Stomach (tissue), 8 donors: ENCODE measurements at regions not wholly inside any gene's neighbourhood (a gene's known extent, or its start where the extent isn't known, plus 50 kb on each side); places are given as distances from the start of the nearest gene placed in this dataset.

Experiments used
- DNase-seq, 2 donors: peaks; one replicate each; pipeline versions ENCODE4 v3.0.0 to v3.0.0-alpha.2; 2013 to 2019
- H3K27ac ChIP-seq, 5 donors: fragments of 200-600 bp in 4 of 5; sonication (generic) in 4 of 5; one replicate each; pipeline ENCODE4 v1.5.1; 2013 to 2019; ENCODE audit warnings: mild to moderate bottlenecking in 1 of 5, moderate library complexity in 1 of 5
- H3K27me3 ChIP-seq, 3 donors: fragments of 200-600 bp; sonication (generic); one replicate each; pipeline ENCODE4 v1.5.1; 2017 to 2019; ENCODE audit warnings: mixed run types in 1 of 3
- H3K36me3 ChIP-seq, 4 donors: fragments of 200-600 bp; sonication (generic); 1 replicate in 3 of 4; 2 replicates in 1 of 4; pipeline ENCODE4 v1.5.1; 2016 to 2019
- H3K4me1 ChIP-seq, 4 donors: fragments of 200-600 bp; sonication (generic); one replicate each; pipeline ENCODE4 v1.5.1; 2016 to 2019
- H3K4me3 ChIP-seq, 4 donors: fragments of 200-600 bp; sonication (generic) in 3 of 4; one replicate each; pipeline ENCODE4 v1.5.1; 2016 to 2019; ENCODE audit warnings: mild to moderate bottlenecking in 1 of 4
- H3K9me3 ChIP-seq, 4 donors: fragments of 200-600 bp; sonication (generic); one replicate each; pipeline ENCODE4 v1.5.1; 2016 to 2019
- EP300 ChIP-seq: sonication (generic); formaldehyde crosslinking; IDR thresholded peaks from one replicate; pipeline ENCODE4 v1.6.1; 2017; ENCODE audit warnings: antibody characterized with exemption
- POLR2A ChIP-seq, 4 donors: fragments of 450-650 bp; IDR thresholded peaks; one replicate each; pipeline ENCODE4 v1.6.1; 2016; ENCODE audit warnings: antibody characterized with exemption in 4 of 4, control low read depth in 2 of 4, mild to moderate bottlenecking in 1 of 4, moderate library complexity in 1 of 4
- POLR2AphosphoS5 ChIP-seq, 3 donors: sonication (generic); formaldehyde crosslinking; IDR thresholded peaks; one replicate each; pipeline ENCODE4 v1.6.1; 2016; ENCODE audit warnings: antibody characterized with exemption in 3 of 3
- WGBS, 5 donors: extraction: QIAGEN DNeasy Blood & Tissue Kit in 3 of 5; methylation state at CpG; one replicate each; pipeline versions ENCODE4 v1.1.5 to v1.1.7; 2013 to 2018; 5-methylcytosine and 5-hydroxymethylcytosine counted together
- intact Hi-C: fragments of 100-400 bp; cut with DNase I; formaldehyde crosslinking; loops from one replicate; pipeline ENCODE4 v1.15.1; 2023; ENCODE audit warnings: low total_unique reads
- TF ChIP-seq, protein P1 (sequence below), 7 experiments: fragments of 450-650 bp in 4 of 7; fragments of 200-600 bp in 3 of 7; sonication (generic) in 3 of 7; IDR thresholded peaks; one replicate each; pipeline ENCODE4 v1.5.1; 2016 to 2019; ENCODE audit warnings: antibody characterized with exemption in 7 of 7, control low read depth in 2 of 7, mild to moderate bottlenecking in 1 of 7
- donor health status: healthy with polysubstance abuse.
- donor health status: Bipolar disorder and iron deficiency.
- donor health status: healthy.

- 27 to 34% (median 30%) methylated on average over 7 of the region's 7 CpGs for WGBS, 5 donors
Measured at GRCh38 chr9:86585422-86586143, 231.4 kb upstream of the TUT7 start.

DNA sequence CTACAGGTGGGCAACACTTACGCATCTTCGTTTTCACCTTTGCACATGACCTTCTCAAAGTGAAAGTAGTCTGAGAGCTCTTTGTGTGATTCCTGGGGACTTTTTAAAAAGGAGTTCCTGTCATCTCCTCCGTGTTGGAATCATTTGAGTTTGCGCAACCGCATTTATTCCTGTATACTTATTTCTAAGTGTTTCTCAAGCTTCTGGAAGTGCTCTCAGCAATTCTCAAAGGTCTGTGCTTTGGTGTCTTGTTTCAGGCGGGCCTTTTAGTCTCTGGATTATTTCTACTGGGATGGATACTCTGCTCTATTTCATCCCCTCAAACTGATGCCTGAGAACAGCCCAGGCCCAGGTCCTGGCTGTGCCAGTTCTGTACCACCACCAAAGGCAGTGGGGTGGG is 226.5 kb upstream of the TUT7 start:
- Histone ChIP-seq H3K27ac (peak overlapping the region in 1 of 5 donors; percentile 46), H3K27me3 (no peaks in the 10 kb centered on the region), H3K4me1 (peaks cover 0 to 11% (median 4%) of the 10 kb centered on the region in 4 donors), H3K4me3 (no peak overlapping the region), H3K36me3 (no peaks in the 10 kb centered on the region), H3K9me3 (no peaks in the 10 kb centered on the region)
- 72 to 89% (median 87%) methylated on average over 6 of the region's 6 CpGs for WGBS, 5 donors
- no peak for TF ChIP-seq POLR2AphosphoS5 (IDR thresholded peaks at IDR 0.05)
- TF ChIP-seq POLR2A (IDR thresholded peaks at IDR 0.05), result no peak
- TF ChIP-seq EP300, result no peak
- peak in 1 of 2 donors; percentile 53 for DNase-seq
- intact Hi-C loops, result no loop called here

More at GRCh38 chr9:86585422-86586143, 231.4 kb upstream of the TUT7 start:
- Histone ChIP-seq H3K27ac (peak overlapping the region in 3 of 5 donors; percentile 48 to 63 (median 53)), H3K4me1 (peaks cover 0 to 17% (median 6%) of the 10 kb centered on the region in 4 donors), H3K9me3 (no peaks in the 10 kb centered on the region), H3K27me3 (no peaks in the 10 kb centered on the region), H3K4me3 (peak overlapping the region; percentile 16 to 32 (median 26)), H3K36me3 (no peaks in the 10 kb centered on the region)
- intact Hi-C loops, result no loop called here
- DNase-seq, result peak in 1 of 2 donors; percentile 58
- TF ChIP-seq, protein P1, sequence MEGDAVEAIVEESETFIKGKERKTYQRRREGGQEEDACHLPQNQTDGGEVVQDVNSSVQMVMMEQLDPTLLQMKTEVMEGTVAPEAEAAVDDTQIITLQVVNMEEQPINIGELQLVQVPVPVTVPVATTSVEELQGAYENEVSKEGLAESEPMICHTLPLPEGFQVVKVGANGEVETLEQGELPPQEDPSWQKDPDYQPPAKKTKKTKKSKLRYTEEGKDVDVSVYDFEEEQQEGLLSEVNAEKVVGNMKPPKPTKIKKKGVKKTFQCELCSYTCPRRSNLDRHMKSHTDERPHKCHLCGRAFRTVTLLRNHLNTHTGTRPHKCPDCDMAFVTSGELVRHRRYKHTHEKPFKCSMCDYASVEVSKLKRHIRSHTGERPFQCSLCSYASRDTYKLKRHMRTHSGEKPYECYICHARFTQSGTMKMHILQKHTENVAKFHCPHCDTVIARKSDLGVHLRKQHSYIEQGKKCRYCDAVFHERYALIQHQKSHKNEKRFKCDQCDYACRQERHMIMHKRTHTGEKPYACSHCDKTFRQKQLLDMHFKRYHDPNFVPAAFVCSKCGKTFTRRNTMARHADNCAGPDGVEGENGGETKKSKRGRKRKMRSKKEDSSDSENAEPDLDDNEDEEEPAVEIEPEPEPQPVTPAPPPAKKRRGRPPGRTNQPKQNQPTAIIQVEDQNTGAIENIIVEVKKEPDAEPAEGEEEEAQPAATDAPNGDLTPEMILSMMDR (IDR thresholded peaks at IDR 0.05), result no peak
- no peak for TF ChIP-seq EP300
- no peak for TF ChIP-seq POLR2A (IDR thresholded peaks at IDR 0.05)
- no peak for TF ChIP-seq POLR2AphosphoS5 (IDR thresholded peaks at IDR 0.05)

- Histone ChIP-seq H3K4me3 (no peak overlapping the region), H3K36me3 (no peaks in the 10 kb centered on the region), H3K4me1 (no peaks in the 10 kb centered on the region), H3K27me3 (no peaks in the 10 kb centered on the region), H3K27ac (no peak overlapping the region), H3K9me3 (no peaks in the 10 kb centered on the region)
- no peak for DNase-seq
- intact Hi-C loops, result no loop called here
- WGBS, 5 donors, result 67 to 97% (median 94%) methylated on average over 3 of the region's 3 CpGs
- TF ChIP-seq POLR2A (IDR thresholded peaks at IDR 0.05) (no peak), EP300 (no peak), POLR2AphosphoS5 (IDR thresholded peaks at IDR 0.05) (no peak)
Measured at GRCh38 chr9:86578722-86579121, 224.5 kb upstream of the TUT7 start.

DNA sequence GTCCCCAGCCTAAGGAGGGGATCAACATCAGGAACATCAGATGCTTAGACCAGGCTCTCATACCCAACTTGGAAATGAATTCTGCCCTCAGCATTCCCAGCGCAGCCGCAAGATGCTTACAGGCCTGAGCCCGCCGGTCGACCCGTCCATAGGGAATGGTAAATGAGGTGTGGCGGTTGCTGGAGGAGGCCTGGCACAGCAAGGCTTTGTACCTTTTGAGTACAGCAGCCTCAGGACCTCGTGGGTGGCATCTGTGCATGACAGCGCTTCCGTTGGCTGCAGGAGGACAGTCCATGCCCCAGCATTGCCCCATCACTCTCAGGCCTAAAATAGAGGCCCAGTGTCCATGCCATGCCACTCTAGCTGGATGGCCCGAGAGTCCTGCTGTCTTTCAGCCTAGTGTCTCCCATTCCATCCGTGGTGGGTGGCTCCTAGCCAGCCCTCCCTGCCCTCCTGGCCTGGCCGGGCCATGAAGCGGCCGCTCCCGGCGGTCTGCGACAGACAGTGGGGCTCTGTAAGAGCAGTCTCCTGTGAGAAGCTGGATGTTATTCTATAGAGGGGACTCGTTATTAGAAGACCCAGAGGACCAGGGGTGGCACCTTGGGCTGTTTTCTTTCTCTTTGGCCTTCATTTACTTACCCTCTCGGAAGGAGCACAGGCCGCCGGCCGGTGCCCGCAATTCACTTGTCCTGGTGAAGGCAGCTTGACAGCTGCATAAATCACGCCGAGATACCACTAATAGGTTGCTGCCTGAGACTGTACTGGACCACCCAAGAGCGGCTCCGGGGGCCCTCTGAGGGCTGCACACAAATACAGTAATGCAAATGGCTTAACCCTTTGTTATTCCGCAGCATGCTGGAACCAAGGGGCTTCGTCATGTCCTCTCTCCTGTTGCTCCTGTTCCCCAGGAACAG is 223.5 kb upstream of the TUT7 start:
- TF ChIP-seq POLR2A (IDR thresholded peaks at IDR 0.05) (no peak), POLR2AphosphoS5 (IDR thresholded peaks at IDR 0.05) (no peak), EP300 (no peak)
- TF ChIP-seq, protein P1 (IDR thresholded peaks at IDR 0.05), result no peak
- no peaks in the 10 kb centered on the region for H3K9me3 ChIP-seq
- no peak overlapping the region for H3K27ac ChIP-seq
- intact Hi-C loops, result no loop called here
- no peak overlapping the region for H3K4me3 ChIP-seq
- peak in 1 of 2 donors; percentile 48 for DNase-seq
- no peaks in the 10 kb centered on the region for H3K27me3 ChIP-seq
- no peaks in the 10 kb centered on the region for H3K4me1 ChIP-seq
- 82 to 87% (median 84%) methylated on average over 19 to 30 of the region's 30 CpGs for WGBS, 5 donors
- H3K36me3 ChIP-seq, result no peaks in the 10 kb centered on the region

- peak in 1 of 2 donors; percentile 46 for DNase-seq
- TF ChIP-seq POLR2AphosphoS5 (IDR thresholded peaks at IDR 0.05), result no peak
- TF ChIP-seq, protein P1 (IDR thresholded peaks at IDR 0.05), result no peak
- TF ChIP-seq EP300, result no peak
- no peak for TF ChIP-seq POLR2A (IDR thresholded peaks at IDR 0.05)
- 81 to 89% (median 83%) methylated on average over 9 of the region's 9 CpGs for WGBS, 5 donors
- Histone ChIP-seq H3K4me3 (no peak overlapping the region), H3K27ac (no peak overlapping the region), H3K4me1 (no peaks in the 10 kb centered on the region), H3K27me3 (no peaks in the 10 kb centered on the region), H3K36me3 (no peaks in the 10 kb centered on the region), H3K9me3 (no peaks in the 10 kb centered on the region)
- intact Hi-C loops, result no loop called here
Measured at GRCh38 chr9:86575825-86576525, 221.8 kb upstream of the TUT7 start.
